A549 (cell line): ENCODE measurements at regions not wholly inside any gene's neighbourhood (a gene's known extent, or its start where the extent isn't known, plus 50 kb on each side); places are given as distances from the start of the nearest gene placed in this dataset.

Experiments used
- CBX8 ChIP-seq: fragments of 200-600 bp; sonication (generic); IDR thresholded peaks from 2 replicates; pipeline ENCODE4 v1.6.1; 2016
- CEBPB ChIP-seq, 2 experiments: fragments of >200 bp in 1 of 2; sonication (Bioruptor Twin) in 1 of 2; formaldehyde crosslinking in 1 of 2; IDR thresholded peaks; 2 replicates each; pipeline ENCODE4 v1.6.1; 2012 to 2016
- CTCF ChIP-seq: fragments of >200 bp; sonication (Bioruptor Twin); formaldehyde crosslinking; IDR thresholded peaks from 3 replicates; pipeline ENCODE4 v1.5.1; 2016
- EHMT2 ChIP-seq: fragments of 200-600 bp; sonication (generic); IDR thresholded peaks from 2 replicates; pipeline ENCODE4 v1.6.1; 2016; ENCODE audit warnings: antibody characterized with exemption, low read depth, mild to moderate bottlenecking, moderate library complexity
- HES2 ChIP-seq: fragments of >200 bp; sonication (Bioruptor Twin); formaldehyde crosslinking; IDR thresholded peaks from 2 replicates; pipeline ENCODE4 v1.6.1; 2016
- MAX ChIP-seq: IDR thresholded peaks from 2 replicates; pipeline ENCODE4 v1.6.1; 2012
- PHF8 ChIP-seq: fragments of 200-600 bp; sonication (generic); IDR thresholded peaks from 2 replicates; pipeline ENCODE4 v1.6.1; 2016; ENCODE audit warnings: low read depth, mild to moderate bottlenecking, antibody characterized with exemption, moderate library complexity, borderline replicate concordance
- POLR2A ChIP-seq: IDR thresholded peaks from 2 replicates; pipeline ENCODE4 v1.6.1; 2012; ENCODE audit warnings: mild to moderate bottlenecking, low read length
- POLR2AphosphoS2 ChIP-seq: conservative IDR thresholded peaks from 2 replicates; pipeline ENCODE4 v1.6.1; 2012; ENCODE audit warnings: low read length, improper control_type of control experiment, inconsistent platforms
- RAD21 ChIP-seq, 2 experiments: fragments of >200 bp in 1 of 2; sonication (Bioruptor Twin) in 1 of 2; formaldehyde crosslinking in 1 of 2; IDR thresholded peaks in 1 of 2; conservative IDR thresholded peaks in 1 of 2; 2 replicates in 1 of 2; 3 replicates in 1 of 2; pipeline ENCODE4 v1.6.1; 2012 to 2018; ENCODE audit warnings: inconsistent platforms in 1 of 2
- SMC3 ChIP-seq: fragments of >200 bp; sonication (Bioruptor Twin); formaldehyde crosslinking; IDR thresholded peaks from 3 replicates; pipeline ENCODE4 v1.6.1; 2018; ENCODE audit warnings: inconsistent platforms
- TP53 ChIP-seq: fragments of 250-450 bp; sonication (Bioruptor Pico); IDR thresholded peaks from 2 replicates; pipeline ENCODE4 v1.5.0; 2021; ENCODE audit warnings: mild to moderate bottlenecking, moderate library complexity
- USF2 ChIP-seq: fragments of 450-650 bp; IDR thresholded peaks from 2 replicates; pipeline ENCODE4 v1.6.1; 2014; ENCODE audit warnings: antibody characterized with exemption

- no peak for TF ChIP-seq POLR2A
- no peak for TF ChIP-seq CTCF
- TF ChIP-seq EHMT2 = no peak
- no peak for TF ChIP-seq RAD21 (conservative IDR thresholded peaks at IDR 0.05 in 1 of 2, IDR thresholded peaks at IDR 0.05 in 1 of 2)
- no peak for TF ChIP-seq CEBPB (IDR thresholded peaks at IDR 0.05)
- no peak for TF ChIP-seq MAX
- no peak for TF ChIP-seq POLR2AphosphoS2
- TF ChIP-seq SMC3 = no peak
- no peak for TF ChIP-seq HES2
- TF ChIP-seq CBX8 = no peak
- no peak for TF ChIP-seq TP53 (CRISPR knock-in tag)
- no peak for TF ChIP-seq PHF8
- TF ChIP-seq USF2 = no peak
These were observed 148.8 kb upstream of the CRY1 start for GRCh38 chr12:107242189-107242588.
